Vagina (tissue), 2 donors: ENCODE measurements at regions not wholly inside any gene's neighbourhood (a gene's known extent, or its start where the extent isn't known, plus 50 kb on each side); places are given as distances from the start of the nearest gene placed in this dataset.

ENCODE experiments used
- CTCF ChIP-seq, 3 experiments: fragments of 450-650 bp in 2 of 3; fragments of 200-600 bp in 1 of 3; sonication (generic) in 1 of 3; IDR thresholded peaks; one replicate each; pipeline ENCODE4 v1.5.1; 2017 to 2019; ENCODE audit warnings: antibody characterized with exemption in 3 of 3, mild to moderate bottlenecking in 2 of 3, moderate library complexity in 2 of 3
- POLR2A ChIP-seq, 2 donors: fragments of 450-650 bp; IDR thresholded peaks; one replicate each; pipeline ENCODE4 v1.6.1; 2017; ENCODE audit warnings: antibody characterized with exemption in 2 of 2, mild to moderate bottlenecking in 2 of 2, moderate library complexity in 2 of 2

- TF ChIP-seq CTCF (IDR thresholded peaks at IDR 0.05) (no peak), POLR2A (IDR thresholded peaks at IDR 0.05) (no peak)
Measured at GRCh38 chr2:8424997-8425900, 256.6 kb upstream of the ID2 start.
